A673 (cell line): ENCODE measurements at regions not wholly inside any gene's neighbourhood (a gene's known extent, or its start where the extent isn't known, plus 50 kb on each side); places are given as distances from the start of the nearest gene placed in this dataset.

Experiments used
- EZH2 ChIP-seq: fragments of 200-600 bp; sonication (generic); IDR thresholded peaks from 2 replicates; pipeline ENCODE4 v1.6.1; 2017; ENCODE audit warnings: borderline replicate concordance, low read depth, mild to moderate bottlenecking, mixed read lengths, antibody characterized with exemption, low read length; ENCODE audit not compliant: poor library complexity, severe bottlenecking
- TF ChIP-seq, protein P1 (sequence below): fragments of 300-800, 200-600 bp; sonication (generic); conservative IDR thresholded peaks from 2 replicates; pipeline ENCODE4 v1.5.1; 2017; ENCODE audit warnings: low read depth, mild to moderate bottlenecking, antibody characterized with exemption, low read length, moderate library complexity, mixed read lengths

DNA sequence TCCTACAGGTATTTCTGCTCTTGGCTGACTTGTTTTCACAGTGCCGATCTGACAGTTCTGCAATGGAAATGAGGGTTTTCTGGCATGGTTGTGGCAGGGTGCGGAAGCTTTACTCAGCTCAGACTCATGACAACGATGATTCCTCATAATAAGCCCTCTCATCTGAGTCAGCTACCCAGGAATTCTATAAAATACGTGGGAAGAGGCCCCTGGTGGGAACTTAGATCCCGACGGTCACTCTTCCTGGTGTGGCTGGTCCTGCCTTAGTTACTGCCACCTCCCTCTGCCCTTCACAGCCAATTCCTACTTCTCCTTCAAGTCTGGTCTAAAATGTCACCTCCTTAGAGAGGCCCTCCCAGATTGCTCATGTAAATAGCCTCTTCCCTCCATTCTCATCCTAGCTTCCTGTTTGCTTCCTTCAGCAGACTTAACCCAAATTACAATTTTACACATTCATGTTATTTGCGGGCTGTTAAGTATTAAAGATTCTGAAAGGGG, 104.2 kb upstream of the MAP1LC3B2 start:
- TF ChIP-seq, protein P1, sequence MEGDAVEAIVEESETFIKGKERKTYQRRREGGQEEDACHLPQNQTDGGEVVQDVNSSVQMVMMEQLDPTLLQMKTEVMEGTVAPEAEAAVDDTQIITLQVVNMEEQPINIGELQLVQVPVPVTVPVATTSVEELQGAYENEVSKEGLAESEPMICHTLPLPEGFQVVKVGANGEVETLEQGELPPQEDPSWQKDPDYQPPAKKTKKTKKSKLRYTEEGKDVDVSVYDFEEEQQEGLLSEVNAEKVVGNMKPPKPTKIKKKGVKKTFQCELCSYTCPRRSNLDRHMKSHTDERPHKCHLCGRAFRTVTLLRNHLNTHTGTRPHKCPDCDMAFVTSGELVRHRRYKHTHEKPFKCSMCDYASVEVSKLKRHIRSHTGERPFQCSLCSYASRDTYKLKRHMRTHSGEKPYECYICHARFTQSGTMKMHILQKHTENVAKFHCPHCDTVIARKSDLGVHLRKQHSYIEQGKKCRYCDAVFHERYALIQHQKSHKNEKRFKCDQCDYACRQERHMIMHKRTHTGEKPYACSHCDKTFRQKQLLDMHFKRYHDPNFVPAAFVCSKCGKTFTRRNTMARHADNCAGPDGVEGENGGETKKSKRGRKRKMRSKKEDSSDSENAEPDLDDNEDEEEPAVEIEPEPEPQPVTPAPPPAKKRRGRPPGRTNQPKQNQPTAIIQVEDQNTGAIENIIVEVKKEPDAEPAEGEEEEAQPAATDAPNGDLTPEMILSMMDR = no peak
- no peak for TF ChIP-seq EZH2
